ENCODE measurements at regions not wholly inside any gene's neighbourhood (a gene's known extent, or its start where the extent isn't known, plus 50 kb on each side); places are given as distances from the start of the nearest gene placed in this dataset.

GRCh38 chr4:60122820-60123219 is 1077.3 kb upstream of the ADGRL3 start:
- no peak overlapping the region for H2BK5ac ChIP-seq (ENCODE audit: insufficient read length, low read length)
- no peak for TF ChIP-seq CTCF (conservative IDR thresholded peaks at IDR 0.05)
- Mint-ChIP-seq H3K4me3 (no peak overlapping the region), H3K27ac (no peak overlapping the region), H3K27me3 (ENCODE audit: low read depth) (no peaks in the 10 kb centered on the region), H3K4me1 (no peaks in the 10 kb centered on the region), H3K9me3 (no peaks in the 10 kb centered on the region; a peak in 1 of 5 replicates), H3K36me3 (ENCODE audit: insufficient read depth in 1 of 3, low read depth in 3 of 3) (no peaks in the 10 kb centered on the region)
- H2BK20ac ChIP-seq (ENCODE audit: low read depth, low read length, poor library complexity, severe bottlenecking) = no peak overlapping the region
- no CpG with 5 or more reads among the region's 6 CpGs for WGBS (ENCODE audit: extremely low coverage, insufficient read length, low lambda C conversion rate)
- H3K79me1 ChIP-seq (ENCODE audit: insufficient read depth, low read depth, low read length, poor library complexity, severe bottlenecking) = no peaks in the 10 kb centered on the region
- H3K23me2 ChIP-seq (ENCODE audit: insufficient read length, low read depth, low read length, poor library complexity, severe bottlenecking) = no peaks in the 10 kb centered on the region
- H4K91ac ChIP-seq (ENCODE audit: insufficient read length, low read depth, low read length) = no peak overlapping the region
- H3K4me2 ChIP-seq (ENCODE audit: insufficient read depth, insufficient read length, low read length) = no peak overlapping the region
- H2BK120ac ChIP-seq (ENCODE audit: low read depth, low read length, poor library complexity, severe bottlenecking) = no peak overlapping the region
- H4K8ac ChIP-seq (replicated peaks; ENCODE audit: insufficient read length, low read depth, low read length) = no peak overlapping the region
- no peak overlapping the region for H3K9ac ChIP-seq (ENCODE audit: extremely low read depth, insufficient read length, low read length)
- H2BK12ac ChIP-seq (ENCODE audit: insufficient read length, low read depth, low read length) = no peak overlapping the region
- no peaks in the 10 kb centered on the region for H4K20me1 ChIP-seq (ENCODE audit: control insufficient read depth, insufficient read depth, insufficient read length)
- H4K5ac ChIP-seq (ENCODE audit: insufficient read length, low read depth, low read length) = no peak overlapping the region
- H3K4me1 ChIP-seq (ENCODE audit: insufficient read depth, low read length) = no peaks in the 10 kb centered on the region
- no peak overlapping the region for H3K23ac ChIP-seq (ENCODE audit: insufficient read length, low read depth, low read length)
- no peak overlapping the region for H3K14ac ChIP-seq (ENCODE audit: insufficient read depth, low read length)
- H3K27ac ChIP-seq (ENCODE audit: insufficient read length, low read depth, low read length) = no peak overlapping the region
- DNase-seq = no peak
- H3T11ph ChIP-seq (ENCODE audit: low read length) = no peak overlapping the region
- no peak overlapping the region for H3K18ac ChIP-seq (ENCODE audit: insufficient read length, low read depth, low read length)
- H3K27me3 ChIP-seq (ENCODE audit: insufficient read depth, low read length) = no peaks in the 10 kb centered on the region
- no peak overlapping the region for H3K56ac ChIP-seq (ENCODE audit: insufficient read length, low read depth, low read length)
- H3K9me3 ChIP-seq (ENCODE audit: control insufficient read depth, low read depth, low read length) = no peaks in the 10 kb centered on the region
- H2AFZ ChIP-seq (ENCODE audit: low read length) = no peak overlapping the region
- no peak overlapping the region for H3K4ac ChIP-seq (ENCODE audit: low read depth, low read length)
- no peak overlapping the region for H2AK5ac ChIP-seq (ENCODE audit: insufficient read length, low read length)
- no peaks in the 10 kb centered on the region for H3K79me2 ChIP-seq (ENCODE audit: insufficient read depth, low read length)
- H2BK15ac ChIP-seq (ENCODE audit: low read depth, low read length) = no peak overlapping the region

All from H9 (cell line).